KBM-7 (cell line): ENCODE measurements at regions not wholly inside any gene's neighbourhood (a gene's known extent, or its start where the extent isn't known, plus 50 kb on each side); places are given as distances from the start of the nearest gene placed in this dataset.
"Not testable (repeated sequence)": the region's sequence is repeated elsewhere in the genome, so short reads cannot be mapped to it uniquely, and the experiment has no call there.

Experiments used
- DNase-seq: peaks from one replicate; pipeline ENCODE4 v3.0.0-alpha.2; 2015
- in situ Hi-C: fragments of 300-500 bp; cut with MboI; formaldehyde crosslinking; loops from 2 replicates; pipeline ENCODE4 v1.14.3; 2020; ENCODE audit warnings: low sequenced_read_pairs, low pct_unique_long_range_greater_than_20kb, mixed read lengths

- DNase-seq, result no peak
- in situ Hi-C loops, result no loop called here
Measured at GRCh38 chr2:55811048-55811447, 112.5 kb downstream of the EFEMP1 start.

- in situ Hi-C loops, result no loop called here
- DNase-seq, result no peak
Measured at GRCh38 chr2:55810622-55811020, 113.0 kb downstream of the EFEMP1 start.

- in situ Hi-C loops, result no loop called here
- DNase-seq, result no peak
Measured at GRCh38 chr2:55809875-55810621, 113.5 kb downstream of the EFEMP1 start.

- in situ Hi-C loops, result no loop called here
- no peak for DNase-seq
Measured at GRCh38 chr2:55807900-55808299, 114.3 kb upstream of the PNPT1 start.

- DNase-seq, result no peak
- in situ Hi-C loops, result no loop called here
Measured at GRCh38 chr2:55805686-55806085, 112.0 kb upstream of the PNPT1 start.

GRCh38 chr2:55804535-55804934 is 110.9 kb upstream of the PNPT1 start:
- no peak for DNase-seq
- in situ Hi-C loops, result no loop called here

GRCh38 chr2:55802067-55802466 is 108.4 kb upstream of the PNPT1 start:
- no peak for DNase-seq
- in situ Hi-C loops, result no loop called here

- no peak for DNase-seq
- in situ Hi-C loops, result no loop called here
Measured at GRCh38 chr2:55801436-55801835, 107.8 kb upstream of the PNPT1 start.

- not testable (repeated sequence) for DNase-seq
Measured at GRCh38 chr2:55799624-55800023, 106.0 kb upstream of the PNPT1 start.

GRCh38 chr2:55796121-55796520 is 102.5 kb upstream of the PNPT1 start:
- no peak for DNase-seq
- in situ Hi-C loops, result no loop called here

More at GRCh38 chr2:55799624-55800023, 106.0 kb upstream of the PNPT1 start:
- in situ Hi-C loops, result not testable (repeated sequence)

GRCh38 chr2:55793602-55794001 is 100.0 kb upstream of the PNPT1 start:
- not testable (repeated sequence) for DNase-seq

GRCh38 chr2:55786280-55786679 is 92.6 kb upstream of the PNPT1 start:
- in situ Hi-C loops, result no loop called here

More at GRCh38 chr2:55793602-55794001, 100.0 kb upstream of the PNPT1 start:
- in situ Hi-C loops, result not testable (repeated sequence)

GRCh38 chr2:55783751-55784150 is 90.1 kb upstream of the PNPT1 start:
- in situ Hi-C loops, DNase-seq: not testable (repeated sequence)

More at GRCh38 chr2:55786280-55786679, 92.6 kb upstream of the PNPT1 start:
- DNase-seq, result no peak

GRCh38 chr2:55782528-55783173 is 89.0 kb upstream of the PNPT1 start:
- DNase-seq, result no peak
- in situ Hi-C loops, result no loop called here

GRCh38 chr2:55781542-55781941 is 87.9 kb upstream of the PNPT1 start:
- in situ Hi-C loops, result no loop called here
- no peak for DNase-seq

GRCh38 chr2:55780697-55781096 is 87.1 kb upstream of the PNPT1 start:
- in situ Hi-C loops, result no loop called here
- no peak for DNase-seq

GRCh38 chr2:55779459-55780421 is 86.1 kb upstream of the PNPT1 start:
- in situ Hi-C loops, result no loop called here
- no peak for DNase-seq

GRCh38 chr2:55776966-55777365 is 83.3 kb upstream of the PNPT1 start:
- in situ Hi-C loops, result no loop called here
- DNase-seq, result no peak

GRCh38 chr2:55776479-55776878 is 82.8 kb upstream of the PNPT1 start:
- in situ Hi-C loops, result no loop called here
- DNase-seq, result no peak

GRCh38 chr2:55775828-55776227 is 82.2 kb upstream of the PNPT1 start:
- no peak for DNase-seq
- in situ Hi-C loops, result no loop called here
